DND-41 (cell line): ENCODE measurements at regions not wholly inside any gene's neighbourhood (a gene's known extent, or its start where the extent isn't known, plus 50 kb on each side); places are given as distances from the start of the nearest gene placed in this dataset.

Source experiments
- CTCF ChIP-seq: IDR thresholded peaks from 2 replicates; pipeline ENCODE4 v1.5.1; 2012; ENCODE audit warnings: borderline replicate concordance, low read length, moderate library complexity, mild to moderate bottlenecking; ENCODE audit not compliant: poor library complexity, severe bottlenecking; ENCODE audit errors: extremely low read depth
- EZH2 ChIP-seq: IDR thresholded peaks from 3 replicates; pipeline ENCODE4 v1.6.1; 2012; ENCODE audit warnings: borderline replicate concordance, low read depth, mild to moderate bottlenecking, moderate library complexity, low read length, inconsistent platforms; ENCODE audit not compliant: severe bottlenecking

GRCh38 chr2:56589194-56589593 lies 405.4 kb downstream of the CCDC85A start:
- TF ChIP-seq EZH2 (no peak), CTCF (no peak)
